NAMALWA (cell line): ENCODE measurements at regions not wholly inside any gene's neighbourhood (a gene's known extent, or its start where the extent isn't known, plus 50 kb on each side); places are given as distances from the start of the nearest gene placed in this dataset.

ENCODE experiments used
- DNase-seq: peaks from one replicate; pipeline ENCODE4 v3.0.0-alpha.2; 2015; ENCODE audit warnings: low spot score

GRCh38 chr13:83592095-83592494 is 290.2 kb downstream of the SLITRK1 start:
- DNase-seq, result no peak

DNA sequence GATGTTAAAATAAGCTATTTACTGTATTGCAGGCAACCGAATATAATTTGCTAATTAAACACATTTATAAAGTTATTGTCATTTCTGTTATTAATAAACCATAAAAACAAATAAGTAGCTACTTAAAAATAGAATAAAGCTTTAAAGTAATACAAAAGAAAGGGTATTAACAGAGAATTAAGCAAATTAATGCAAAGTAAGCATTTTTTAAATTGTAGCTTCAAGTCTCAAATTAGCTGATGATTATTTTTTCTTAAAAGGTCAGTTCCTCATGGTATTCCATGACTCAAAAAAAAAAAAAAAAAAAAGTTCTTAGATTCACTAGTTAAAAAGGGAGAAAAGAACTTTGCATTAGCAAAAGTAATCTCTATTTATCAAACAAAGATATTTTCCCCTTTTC is 292.5 kb downstream of the SLITRK1 start:
- DNase-seq, result no peak

- no peak for DNase-seq
Observed at GRCh38 chr13:83577183-83577582, 305.1 kb downstream of the SLITRK1 start.

DNA sequence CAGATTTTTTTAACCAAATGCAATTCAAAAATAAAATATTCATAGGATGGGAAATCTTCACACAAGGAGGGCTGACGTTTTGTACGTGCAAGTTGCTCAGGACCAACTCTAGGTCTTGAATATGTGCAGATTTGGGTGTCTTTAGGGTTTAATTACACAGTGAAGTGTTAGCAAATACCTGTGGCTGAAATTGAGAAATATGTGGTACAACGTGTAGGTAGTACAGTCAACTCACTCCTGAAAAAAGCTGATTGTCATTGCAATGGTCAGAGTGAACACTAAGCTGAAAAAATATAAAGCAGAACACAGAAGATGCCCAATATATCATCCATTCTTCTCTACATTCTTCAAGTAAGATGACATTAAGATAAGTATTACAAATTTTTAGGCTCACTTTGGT is 314.3 kb downstream of the SLITRK1 start:
- no peak for DNase-seq

GRCh38 chr13:83563499-83563898 is 318.8 kb downstream of the SLITRK1 start:
- DNase-seq, result no peak

DNA sequence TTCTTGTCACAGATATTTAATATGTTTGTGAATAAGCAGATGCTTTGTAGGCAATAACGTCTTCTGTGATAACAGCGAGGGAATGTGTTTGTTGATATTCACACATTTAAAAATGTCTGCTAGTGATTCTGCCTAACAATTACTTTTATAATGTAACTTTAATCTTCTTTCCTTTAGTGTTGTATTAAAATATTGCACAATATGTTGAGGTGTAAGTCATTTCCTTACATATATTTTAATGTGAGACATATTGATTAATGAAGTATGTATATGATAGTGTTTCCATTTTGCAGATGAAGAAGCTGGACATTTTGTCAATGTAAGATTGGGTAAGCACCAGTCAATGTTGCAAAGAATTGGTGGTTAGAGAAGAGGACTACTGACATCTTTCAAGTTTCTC is 324.4 kb downstream of the SLITRK1 start:
- no peak for DNase-seq

- no peak for DNase-seq
Observed at GRCh38 chr13:83549671-83550070, 332.6 kb downstream of the SLITRK1 start.

DNA sequence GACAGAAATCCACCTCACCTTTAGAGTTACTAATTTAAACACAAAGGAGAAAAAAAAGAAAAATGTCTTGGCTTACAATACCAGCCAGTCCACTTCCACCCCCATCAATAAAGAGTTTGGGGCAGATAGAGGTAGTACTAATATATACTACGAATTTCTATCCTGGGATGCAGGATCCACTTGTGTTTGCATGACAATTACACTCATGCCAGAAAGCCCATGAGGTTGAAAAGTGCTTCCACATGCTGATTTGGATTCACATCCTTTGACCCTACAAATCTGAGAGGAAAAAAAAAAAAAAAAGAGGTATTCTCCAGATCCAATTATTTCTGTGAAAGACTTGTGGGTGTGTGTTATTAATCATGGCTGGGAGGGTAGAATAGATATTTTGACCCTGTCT is 335.2 kb downstream of the SLITRK1 start:
- DNase-seq, result no peak

GRCh38 chr13:83546476-83546875 is 335.8 kb downstream of the SLITRK1 start:
- DNase-seq, result no peak

DNA sequence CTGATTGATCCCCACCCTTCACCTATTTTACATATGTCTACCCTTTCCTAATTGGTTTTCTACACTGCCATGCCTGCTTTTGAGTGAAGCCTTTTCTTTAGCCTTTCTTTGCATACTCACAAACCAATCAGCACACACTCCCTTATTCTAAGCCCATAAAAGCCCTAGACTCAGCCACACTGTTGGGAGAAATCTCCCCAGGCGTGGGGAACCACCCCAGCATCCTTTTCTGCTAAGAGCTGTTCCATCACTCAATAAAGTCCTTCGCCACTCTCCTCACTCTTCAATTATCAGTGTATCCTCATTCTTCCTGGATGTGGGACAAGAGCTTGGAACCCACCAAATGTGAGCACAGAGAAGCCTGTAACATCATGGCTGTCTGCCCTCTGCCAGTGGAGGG is 343.6 kb downstream of the SLITRK1 start:
- DNase-seq, result no peak

DNA sequence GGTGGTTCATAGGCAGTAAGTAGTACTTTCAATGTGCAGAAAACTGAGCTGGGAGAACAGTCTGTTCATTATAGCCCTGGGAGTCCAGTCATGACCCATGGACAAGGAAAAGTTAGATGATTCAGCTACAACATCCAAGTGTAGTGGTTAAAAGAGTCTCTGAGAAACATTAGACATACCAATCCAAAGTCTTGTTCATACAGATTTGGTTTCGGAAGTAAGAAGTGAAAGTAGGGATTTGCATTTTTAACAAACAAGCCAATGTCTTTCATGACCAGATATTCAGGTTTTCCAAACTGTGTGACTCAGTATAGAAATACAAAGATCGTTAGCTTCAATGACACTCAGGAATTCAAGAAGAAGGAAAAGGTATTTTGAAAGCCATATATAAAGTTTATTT is 345.3 kb downstream of the SLITRK1 start:
- no peak for DNase-seq

DNA sequence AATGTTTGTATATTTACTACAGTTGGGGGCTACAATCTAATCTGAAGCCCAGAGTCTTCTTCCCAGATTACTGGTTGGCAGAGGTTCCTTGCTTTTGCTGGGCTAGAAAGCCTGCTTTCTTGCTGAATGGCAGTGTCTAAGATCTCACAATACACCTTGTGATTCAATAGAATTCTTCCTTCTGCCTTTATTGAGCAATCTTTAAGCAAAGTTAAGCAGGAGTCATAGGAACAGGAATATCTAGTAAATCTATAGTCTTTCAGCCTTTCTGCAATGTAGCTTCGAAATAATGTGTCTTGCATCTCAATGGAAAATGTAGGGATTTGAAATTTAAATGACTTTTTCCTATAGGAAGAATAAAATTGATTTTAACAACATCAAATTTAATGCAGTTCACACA is 346.1 kb downstream of the SLITRK1 start:
- DNase-seq, result no peak

DNA sequence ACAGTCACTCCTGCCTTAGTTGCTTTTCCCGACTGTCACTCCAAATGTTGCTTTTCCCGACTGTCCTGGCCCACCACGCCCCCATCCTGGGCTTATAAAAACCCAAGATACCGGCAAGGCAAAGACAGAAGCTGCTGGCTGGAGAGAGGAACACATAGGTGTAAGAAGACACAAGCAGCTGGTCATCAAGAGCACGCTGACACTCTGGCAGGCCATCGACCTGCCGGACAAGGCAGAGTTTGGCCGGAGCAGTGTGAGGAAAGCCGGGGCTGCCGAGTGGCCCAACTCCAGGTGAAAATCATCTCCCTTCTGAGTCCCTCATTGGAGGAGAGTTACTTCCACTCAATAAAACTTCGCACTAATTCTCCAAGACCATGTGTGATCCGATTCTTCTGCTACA is 349.5 kb downstream of the SLITRK1 start:
- no peak for DNase-seq

DNA sequence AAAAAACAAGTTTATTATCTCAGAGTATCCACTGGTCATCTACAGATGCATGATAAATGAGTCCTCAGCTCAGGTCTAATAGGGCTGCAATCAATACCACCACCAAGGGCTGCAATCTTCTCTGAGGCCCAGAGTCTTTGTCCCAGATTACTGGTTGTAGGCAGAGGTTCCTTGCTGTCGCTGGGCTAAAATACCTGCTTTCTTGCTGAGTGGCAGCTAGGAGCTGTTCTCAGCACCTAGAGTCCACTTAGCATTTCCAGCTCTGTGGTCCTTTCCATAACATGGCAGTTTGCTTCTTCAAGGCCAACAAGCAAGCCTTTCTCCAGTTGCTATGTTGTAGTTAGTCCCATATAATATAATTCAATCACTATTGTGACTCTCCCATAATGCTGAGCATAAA is 351.3 kb downstream of the SLITRK1 start:
- no peak for DNase-seq

- DNase-seq, result no peak
Observed at GRCh38 chr13:83516781-83517180, 365.5 kb downstream of the SLITRK1 start.

DNA sequence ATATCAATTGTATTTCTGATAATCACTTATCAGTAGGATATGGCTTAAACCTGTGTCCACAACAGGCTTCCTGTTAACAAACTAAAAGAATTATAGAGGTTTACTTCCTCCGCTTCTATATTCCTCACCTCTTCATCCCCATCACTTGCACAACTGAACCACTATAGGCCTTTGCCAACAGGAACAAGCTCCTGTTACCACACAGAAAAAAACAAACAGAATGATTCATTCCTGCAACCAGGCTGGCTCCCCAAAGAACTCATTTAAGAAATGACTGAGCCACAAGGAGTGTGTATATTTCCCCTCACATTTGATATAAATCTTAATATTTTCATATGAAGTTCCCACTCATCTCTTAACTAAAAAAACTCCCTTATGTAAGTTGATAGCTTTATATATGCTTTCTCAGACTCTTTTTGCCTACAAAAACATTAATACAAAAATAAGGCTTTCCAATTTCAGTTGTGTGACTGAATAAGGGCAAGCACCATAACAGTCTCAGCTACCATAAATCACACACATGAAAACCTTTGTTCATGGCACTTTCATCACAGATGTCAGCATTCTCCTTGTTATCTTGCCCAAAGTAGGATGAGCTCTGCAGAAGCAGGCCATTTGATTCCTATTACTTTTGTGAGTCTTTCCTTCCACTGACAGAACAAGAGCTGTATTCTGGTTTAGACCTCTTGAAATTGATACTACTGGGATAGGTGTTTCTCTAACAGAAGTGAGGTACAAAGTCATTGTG is 366.8 kb downstream of the SLITRK1 start:
- no peak for DNase-seq

DNA sequence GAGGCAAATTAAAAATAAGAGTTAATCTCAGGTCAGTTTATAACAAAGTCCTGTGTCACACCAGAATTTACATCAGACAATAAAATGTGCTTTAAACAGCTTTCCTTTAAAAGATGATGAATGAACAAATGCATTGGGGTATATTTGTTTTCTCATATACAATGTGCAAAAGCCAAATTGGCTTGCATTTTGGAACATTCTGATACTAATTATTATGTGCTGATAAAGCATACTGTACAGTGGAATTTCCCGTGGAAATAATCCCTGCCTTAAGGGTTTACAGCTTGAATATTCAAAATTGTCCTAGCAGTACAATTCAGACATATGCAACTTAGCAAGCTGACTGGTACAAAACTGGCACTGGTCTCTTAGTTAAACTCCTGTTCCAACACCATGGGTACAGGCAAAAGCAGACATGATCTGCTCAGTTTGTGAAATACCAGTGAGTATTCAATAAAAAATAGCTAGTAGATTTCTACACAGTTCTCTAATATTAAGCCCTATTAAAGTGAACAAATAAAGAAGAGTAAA is 373.4 kb downstream of the SLITRK1 start:
- DNase-seq, result no peak

GRCh38 chr13:83503424-83503823 is 378.9 kb downstream of the SLITRK1 start:
- DNase-seq, result no peak

GRCh38 chr13:83499286-83499685 is 383.0 kb downstream of the SLITRK1 start:
- no peak for DNase-seq

- DNase-seq, result no peak
Observed at GRCh38 chr13:83498481-83499190, 383.6 kb downstream of the SLITRK1 start.

DNA sequence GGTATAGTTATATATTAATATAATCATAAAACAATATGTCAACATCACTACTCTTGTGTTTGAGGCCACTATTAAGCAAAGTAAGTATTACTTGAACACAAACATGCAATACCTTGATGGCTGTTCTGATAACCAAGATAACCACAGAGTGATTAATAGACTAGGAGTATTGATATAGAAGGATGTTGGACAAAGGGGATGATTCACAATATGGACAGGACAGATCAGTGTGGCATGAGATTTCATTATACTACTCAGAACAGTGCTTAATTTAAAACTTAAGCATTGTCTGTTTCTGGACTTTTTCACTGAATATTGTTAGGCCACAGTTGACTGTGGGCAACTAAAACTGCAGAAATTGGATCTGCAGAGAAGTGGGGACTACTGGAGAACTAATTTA is 384.2 kb downstream of the SLITRK1 start:
- DNase-seq, result no peak

DNA sequence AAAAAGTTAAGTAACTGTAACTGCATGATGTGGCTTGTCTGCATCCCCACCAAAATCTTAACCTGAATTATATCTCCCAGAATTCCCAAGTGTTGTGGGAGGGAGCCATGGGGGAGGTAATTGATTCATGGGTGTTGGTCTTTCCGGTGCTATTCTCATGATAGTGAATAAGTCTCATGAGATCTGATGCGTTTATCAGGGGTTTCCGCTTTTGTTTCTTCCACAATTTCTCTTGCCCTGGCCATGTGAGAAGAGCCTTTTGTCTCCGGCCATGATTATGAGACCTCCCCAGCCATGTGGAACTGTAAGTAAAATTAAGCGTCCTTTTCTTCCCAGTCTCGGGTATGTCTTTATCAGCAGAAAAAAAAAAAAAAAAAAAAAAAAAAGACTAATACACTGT is 385.8 kb downstream of the SLITRK1 start:
- no peak for DNase-seq

DNA sequence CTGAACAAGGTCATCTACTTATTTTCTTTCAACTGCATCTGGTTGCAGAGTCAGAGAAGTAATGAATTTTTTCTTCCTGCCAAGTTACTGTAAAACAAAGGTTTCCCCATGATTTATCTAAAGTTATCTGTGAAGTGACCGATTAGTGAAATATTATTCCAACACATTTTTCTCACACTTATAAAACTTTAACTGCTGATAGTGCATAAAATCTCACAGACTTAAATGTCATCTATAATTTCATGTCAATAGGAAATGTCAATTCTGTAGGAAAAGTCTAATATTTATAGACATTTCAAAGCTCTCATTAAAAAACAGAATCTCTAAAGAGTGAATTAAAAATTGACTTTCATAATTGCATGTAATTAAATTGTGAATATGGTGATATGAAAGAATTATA is 397.2 kb downstream of the SLITRK1 start:
- no peak for DNase-seq

DNA sequence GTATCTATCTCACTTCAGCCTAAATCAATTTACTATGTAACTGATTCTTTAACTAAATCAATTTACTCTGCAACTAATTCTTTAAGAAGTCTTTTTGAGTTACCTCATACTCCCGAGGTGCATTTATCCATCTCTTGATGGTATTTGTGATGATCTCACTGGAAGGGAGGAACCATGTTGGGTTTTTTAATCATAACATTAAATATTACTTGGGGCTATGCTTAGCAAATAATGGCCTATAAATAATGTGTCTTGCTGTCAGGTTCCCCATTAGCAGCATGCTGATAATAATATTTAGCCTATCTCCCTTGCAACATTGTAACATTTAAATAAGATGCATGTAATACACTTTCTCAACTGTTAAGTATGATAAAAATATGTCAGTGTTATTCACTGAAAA is 411.3 kb downstream of the SLITRK1 start:
- no peak for DNase-seq
